HEK293 (cell line): ENCODE measurements at regions not wholly inside any gene's neighbourhood (a gene's known extent, or its start where the extent isn't known, plus 50 kb on each side); places are given as distances from the start of the nearest gene placed in this dataset.

ENCODE experiments used
- CTCF ChIA-PET: fragments of 350-600 bp; formaldehyde crosslinking; extraction: SDS; loops from one replicate; lab custom pipeline; 2021; ENCODE audit warnings: antibody characterized with exemption; lab: Yijun Ruan, JAX
- POLR2A ChIA-PET: fragments of 300-600 bp; formaldehyde crosslinking; extraction: SDS; loops from one replicate; lab custom pipeline; 2020; ENCODE audit warnings: antibody characterized with exemption, inconsistent platforms; lab: Yijun Ruan, JAX
- H3K27ac ChIP-seq: fragments of 200-500 bp; sonication (Bioruptor generic); 2 replicates; pipeline ENCODE4 v1.5.1; 2014; ENCODE audit warnings: low read depth, low read length, control low read depth, inconsistent platforms; ENCODE audit errors: extremely low read depth
- H3K36me3 ChIP-seq, 2 experiments: fragments of 200-500 bp in 1 of 2; sonication (Bioruptor generic) in 1 of 2; 1 replicate in 1 of 2; 2 replicates in 1 of 2; pipeline ENCODE4 v1.5.1; 2014 to 2017; ENCODE audit warnings: inconsistent platforms in 2 of 2, low read length in 2 of 2; ENCODE audit not compliant: control insufficient read depth in 2 of 2, insufficient read depth in 1 of 2
- H3K4me1 ChIP-seq: fragments of 200-500 bp; sonication (Bioruptor generic); 2 replicates; pipeline ENCODE4 v1.5.1; 2014; ENCODE audit warnings: mild to moderate bottlenecking, low read length, inconsistent platforms; ENCODE audit not compliant: control insufficient read depth, insufficient read depth
- H3K4me3 ChIP-seq: 2 replicates; pipeline ENCODE4 v1.5.1; 2011; ENCODE audit warnings: low read depth, mild to moderate bottlenecking, control low read depth, low read length, moderate library complexity
- H3K9me3 ChIP-seq: fragments of 200-500 bp; sonication (Bioruptor generic); 2 replicates; pipeline ENCODE4 v1.5.1; 2014; ENCODE audit warnings: low read depth, low read length, inconsistent platforms; ENCODE audit not compliant: control insufficient read depth, insufficient read depth
- FEZF1 ChIP-seq: fragments of 450-650 bp; formaldehyde crosslinking; IDR thresholded peaks from 2 replicates; pipeline ENCODE4 v1.5.1; 2016; ENCODE audit warnings: missing biosample characterization, missing genetic modification characterization
- OSR2 ChIP-seq: fragments of 450-650 bp; formaldehyde crosslinking; IDR thresholded peaks from 2 replicates; pipeline ENCODE4 v1.5.1; 2016; ENCODE audit warnings: missing biosample characterization, missing genetic modification characterization
- OVOL3 ChIP-seq: fragments of 450-650 bp; formaldehyde crosslinking; IDR thresholded peaks from 2 replicates; pipeline ENCODE4 v1.5.1; 2016; ENCODE audit warnings: missing biosample characterization, missing genetic modification characterization
- ZNF155 ChIP-seq: fragments of 450-650 bp; formaldehyde crosslinking; IDR thresholded peaks from 2 replicates; pipeline ENCODE4 v1.5.1; 2016; ENCODE audit warnings: missing biosample characterization, missing genetic modification characterization
- ZNF529 ChIP-seq: fragments of 450-650 bp; formaldehyde crosslinking; IDR thresholded peaks from 2 replicates; pipeline ENCODE4 v1.5.1; 2017; ENCODE audit warnings: missing genetic modification characterization, missing biosample characterization; ENCODE audit not compliant: insufficient replicate concordance
- ZNF654 ChIP-seq: fragments of 450-650 bp; formaldehyde crosslinking; IDR thresholded peaks from 2 replicates; pipeline ENCODE4 v1.5.1; 2016; ENCODE audit warnings: low read depth, missing biosample characterization, missing genetic modification characterization
- ZNF664 ChIP-seq: fragments of 450-650 bp; formaldehyde crosslinking; IDR thresholded peaks from 2 replicates; pipeline ENCODE4 v1.5.1; 2016; ENCODE audit warnings: missing biosample characterization, missing genetic modification characterization
- ZNF747 ChIP-seq: fragments of 450-650 bp; formaldehyde crosslinking; IDR thresholded peaks from 2 replicates; pipeline ENCODE4 v1.5.1; 2016; ENCODE audit warnings: missing biosample characterization, missing genetic modification characterization
- ZNF785 ChIP-seq: fragments of 450-650 bp; formaldehyde crosslinking; IDR thresholded peaks from 2 replicates; pipeline ENCODE4 v1.5.1; 2016; ENCODE audit warnings: missing biosample characterization, missing genetic modification characterization
- ZNF843 ChIP-seq: fragments of 450-650 bp; formaldehyde crosslinking; IDR thresholded peaks from 2 replicates; pipeline ENCODE4 v1.5.1; 2016; ENCODE audit warnings: missing biosample characterization, missing genetic modification characterization
- TF ChIP-seq, protein P1 (sequence below): fragments of 450-650 bp; formaldehyde crosslinking; IDR thresholded peaks from 2 replicates; pipeline ENCODE4 v1.5.0; 2017; ENCODE audit warnings: missing biosample characterization, missing genetic modification characterization, borderline replicate concordance
- TF ChIP-seq, protein P2 (sequence below): fragments of 450-650 bp; formaldehyde crosslinking; IDR thresholded peaks from 2 replicates; pipeline ENCODE4 v1.5.1; 2017; ENCODE audit warnings: missing biosample characterization, missing genetic modification characterization
- TF ChIP-seq, protein P3 (sequence below): fragments of 450-650 bp; formaldehyde crosslinking; IDR thresholded peaks from 2 replicates; pipeline ENCODE4 v1.5.1; 2016; ENCODE audit warnings: missing biosample characterization, missing genetic modification characterization
- TF ChIP-seq, protein P4 (sequence below): fragments of 450-650 bp; formaldehyde crosslinking; IDR thresholded peaks from 2 replicates; pipeline ENCODE4 v1.5.1; 2017; ENCODE audit warnings: missing biosample characterization, missing genetic modification characterization
- TF ChIP-seq, protein P5 (sequence below): fragments of 450-650 bp; IDR thresholded peaks from 2 replicates; pipeline ENCODE4 v1.5.1; 2018; ENCODE audit warnings: missing biosample characterization, mild to moderate bottlenecking, missing genetic modification characterization

DNA sequence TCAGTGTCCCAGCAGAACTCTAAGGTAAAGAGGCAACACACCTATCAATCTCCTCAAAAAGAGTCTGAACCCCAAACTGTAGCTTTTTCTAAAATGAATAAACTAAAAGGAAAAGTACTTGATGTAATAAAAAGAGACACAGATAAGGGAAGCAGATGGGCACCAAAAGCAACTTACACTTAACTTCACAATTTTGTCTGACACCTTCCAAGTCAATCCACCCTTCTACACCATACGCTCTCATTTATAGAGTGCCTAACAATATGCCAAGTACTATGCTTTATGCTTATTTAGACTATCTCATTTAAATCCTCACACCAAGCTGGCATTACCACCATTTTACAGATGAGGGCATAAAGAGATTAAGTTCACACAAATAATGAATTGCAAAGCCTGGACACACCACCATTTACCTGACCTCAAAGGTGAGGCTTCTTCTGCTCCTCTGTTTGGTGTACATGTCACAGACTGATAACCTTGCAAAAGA is 90.6 kb upstream of the DST start (continued):
- TF ChIP-seq, protein P1, sequence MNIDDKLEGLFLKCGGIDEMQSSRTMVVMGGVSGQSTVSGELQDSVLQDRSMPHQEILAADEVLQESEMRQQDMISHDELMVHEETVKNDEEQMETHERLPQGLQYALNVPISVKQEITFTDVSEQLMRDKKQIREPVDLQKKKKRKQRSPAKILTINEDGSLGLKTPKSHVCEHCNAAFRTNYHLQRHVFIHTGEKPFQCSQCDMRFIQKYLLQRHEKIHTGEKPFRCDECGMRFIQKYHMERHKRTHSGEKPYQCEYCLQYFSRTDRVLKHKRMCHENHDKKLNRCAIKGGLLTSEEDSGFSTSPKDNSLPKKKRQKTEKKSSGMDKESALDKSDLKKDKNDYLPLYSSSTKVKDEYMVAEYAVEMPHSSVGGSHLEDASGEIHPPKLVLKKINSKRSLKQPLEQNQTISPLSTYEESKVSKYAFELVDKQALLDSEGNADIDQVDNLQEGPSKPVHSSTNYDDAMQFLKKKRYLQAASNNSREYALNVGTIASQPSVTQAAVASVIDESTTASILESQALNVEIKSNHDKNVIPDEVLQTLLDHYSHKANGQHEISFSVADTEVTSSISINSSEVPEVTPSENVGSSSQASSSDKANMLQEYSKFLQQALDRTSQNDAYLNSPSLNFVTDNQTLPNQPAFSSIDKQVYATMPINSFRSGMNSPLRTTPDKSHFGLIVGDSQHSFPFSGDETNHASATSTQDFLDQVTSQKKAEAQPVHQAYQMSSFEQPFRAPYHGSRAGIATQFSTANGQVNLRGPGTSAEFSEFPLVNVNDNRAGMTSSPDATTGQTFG: no peak
- no peak for TF ChIP-seq ZNF654
- peak; percentile 98 for TF ChIP-seq ZNF664 (tag by site-specific recombination)
- TF ChIP-seq ZNF529 (tag by site-specific recombination): no peak

DNA sequence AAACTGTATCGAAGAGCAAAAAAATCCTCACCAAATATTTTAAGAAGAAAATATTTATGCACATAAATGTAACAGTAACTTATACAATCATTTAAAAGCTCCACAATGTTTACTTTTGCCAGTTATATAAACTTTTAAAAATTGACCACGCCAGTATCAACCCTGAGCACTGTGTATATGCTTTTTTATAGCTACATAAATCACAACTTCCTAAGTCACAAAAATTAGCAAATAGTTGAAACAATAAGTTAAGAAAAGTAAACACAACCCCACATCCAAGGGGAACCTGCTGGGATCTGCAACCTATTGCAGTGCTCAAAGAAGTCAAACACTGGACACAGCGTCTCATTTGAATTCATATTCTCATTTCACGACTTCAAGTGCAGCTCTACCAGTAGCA is 89.8 kb upstream of the DST start:
- TF ChIP-seq, protein P2, sequence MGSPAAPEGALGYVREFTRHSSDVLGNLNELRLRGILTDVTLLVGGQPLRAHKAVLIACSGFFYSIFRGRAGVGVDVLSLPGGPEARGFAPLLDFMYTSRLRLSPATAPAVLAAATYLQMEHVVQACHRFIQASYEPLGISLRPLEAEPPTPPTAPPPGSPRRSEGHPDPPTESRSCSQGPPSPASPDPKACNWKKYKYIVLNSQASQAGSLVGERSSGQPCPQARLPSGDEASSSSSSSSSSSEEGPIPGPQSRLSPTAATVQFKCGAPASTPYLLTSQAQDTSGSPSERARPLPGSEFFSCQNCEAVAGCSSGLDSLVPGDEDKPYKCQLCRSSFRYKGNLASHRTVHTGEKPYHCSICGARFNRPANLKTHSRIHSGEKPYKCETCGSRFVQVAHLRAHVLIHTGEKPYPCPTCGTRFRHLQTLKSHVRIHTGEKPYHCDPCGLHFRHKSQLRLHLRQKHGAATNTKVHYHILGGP (tag by site-specific recombination): 0 out of 2 replicates have a peak, but pooled peaks have one; percentile 44
- TF ChIP-seq OVOL3 (tag by site-specific recombination) (peak; percentile 79; the same call in 1 of the 2 replicates), ZNF843 (tag by site-specific recombination) (peak; percentile 13; the same call in 1 of the 2 replicates), OSR2 (peak; percentile 59; the same call in 1 of the 2 replicates), FEZF1 (tag by site-specific recombination) (0 out of 2 replicates have a peak, but pooled peaks have one; percentile 26), ZNF747 (no peak), ZNF155 (tag by site-specific recombination) (no peak), ZNF785 (tag by site-specific recombination) (no peak)
- TF ChIP-seq, protein P3, sequence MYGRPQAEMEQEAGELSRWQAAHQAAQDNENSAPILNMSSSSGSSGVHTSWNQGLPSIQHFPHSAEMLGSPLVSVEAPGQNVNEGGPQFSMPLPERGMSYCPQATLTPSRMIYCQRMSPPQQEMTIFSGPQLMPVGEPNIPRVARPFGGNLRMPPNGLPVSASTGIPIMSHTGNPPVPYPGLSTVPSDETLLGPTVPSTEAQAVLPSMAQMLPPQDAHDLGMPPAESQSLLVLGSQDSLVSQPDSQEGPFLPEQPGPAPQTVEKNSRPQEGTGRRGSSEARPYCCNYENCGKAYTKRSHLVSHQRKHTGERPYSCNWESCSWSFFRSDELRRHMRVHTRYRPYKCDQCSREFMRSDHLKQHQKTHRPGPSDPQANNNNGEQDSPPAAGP (tag by site-specific recombination): no peak
- TF ChIP-seq, protein P4, sequence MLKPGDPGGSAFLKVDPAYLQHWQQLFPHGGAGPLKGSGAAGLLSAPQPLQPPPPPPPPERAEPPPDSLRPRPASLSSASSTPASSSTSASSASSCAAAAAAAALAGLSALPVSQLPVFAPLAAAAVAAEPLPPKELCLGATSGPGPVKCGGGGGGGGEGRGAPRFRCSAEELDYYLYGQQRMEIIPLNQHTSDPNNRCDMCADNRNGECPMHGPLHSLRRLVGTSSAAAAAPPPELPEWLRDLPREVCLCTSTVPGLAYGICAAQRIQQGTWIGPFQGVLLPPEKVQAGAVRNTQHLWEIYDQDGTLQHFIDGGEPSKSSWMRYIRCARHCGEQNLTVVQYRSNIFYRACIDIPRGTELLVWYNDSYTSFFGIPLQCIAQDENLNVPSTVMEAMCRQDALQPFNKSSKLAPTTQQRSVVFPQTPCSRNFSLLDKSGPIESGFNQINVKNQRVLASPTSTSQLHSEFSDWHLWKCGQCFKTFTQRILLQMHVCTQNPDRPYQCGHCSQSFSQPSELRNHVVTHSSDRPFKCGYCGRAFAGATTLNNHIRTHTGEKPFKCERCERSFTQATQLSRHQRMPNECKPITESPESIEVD (tag by site-specific recombination): peak; percentile 82
- TF ChIP-seq, protein P5, sequence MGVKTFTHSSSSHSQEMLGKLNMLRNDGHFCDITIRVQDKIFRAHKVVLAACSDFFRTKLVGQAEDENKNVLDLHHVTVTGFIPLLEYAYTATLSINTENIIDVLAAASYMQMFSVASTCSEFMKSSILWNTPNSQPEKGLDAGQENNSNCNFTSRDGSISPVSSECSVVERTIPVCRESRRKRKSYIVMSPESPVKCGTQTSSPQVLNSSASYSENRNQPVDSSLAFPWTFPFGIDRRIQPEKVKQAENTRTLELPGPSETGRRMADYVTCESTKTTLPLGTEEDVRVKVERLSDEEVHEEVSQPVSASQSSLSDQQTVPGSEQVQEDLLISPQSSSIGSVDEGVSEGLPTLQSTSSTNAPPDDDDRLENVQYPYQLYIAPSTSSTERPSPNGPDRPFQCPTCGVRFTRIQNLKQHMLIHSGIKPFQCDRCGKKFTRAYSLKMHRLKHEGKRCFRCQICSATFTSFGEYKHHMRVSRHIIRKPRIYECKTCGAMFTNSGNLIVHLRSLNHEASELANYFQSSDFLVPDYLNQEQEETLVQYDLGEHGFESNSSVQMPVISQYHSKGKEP (tag by site-specific recombination): 0 out of 2 replicates have a peak, but pooled peaks have one; percentile 44
- Histone ChIP-seq H3K27ac (no peak overlapping the region), H3K9me3 (no peaks in the 10 kb centered on the region), H3K4me3 (no peak overlapping the region), H3K36me3 (no peaks in the 10 kb centered on the region; a peak in 2 of 3 replicates), H3K4me1 (peaks cover 40% of the 10 kb centered on the region)
- ChIA-PET CTCF (interaction anchor here (0.7 to 1.7 kb wide), 6 partner anchors 11 to 593 kb away, joined by 3 to 7 read pairs (median 4); no protein-coding TSS in a partner anchor), POLR2A (no interaction called here)
